ENCODE measurements at regions not wholly inside any gene's neighbourhood (a gene's known extent, or its start where the extent isn't known, plus 50 kb on each side); places are given as distances from the start of the nearest gene placed in this dataset.

- TF ChIP-seq POLR2A (IDR thresholded peaks at IDR 0.05) (no peak), EP300 (IDR thresholded peaks at IDR 0.05; ENCODE audit: low read depth) (no peak), POLR2AphosphoS5 (IDR thresholded peaks at IDR 0.05) (no peak)
- TF ChIP-seq, protein P1, sequence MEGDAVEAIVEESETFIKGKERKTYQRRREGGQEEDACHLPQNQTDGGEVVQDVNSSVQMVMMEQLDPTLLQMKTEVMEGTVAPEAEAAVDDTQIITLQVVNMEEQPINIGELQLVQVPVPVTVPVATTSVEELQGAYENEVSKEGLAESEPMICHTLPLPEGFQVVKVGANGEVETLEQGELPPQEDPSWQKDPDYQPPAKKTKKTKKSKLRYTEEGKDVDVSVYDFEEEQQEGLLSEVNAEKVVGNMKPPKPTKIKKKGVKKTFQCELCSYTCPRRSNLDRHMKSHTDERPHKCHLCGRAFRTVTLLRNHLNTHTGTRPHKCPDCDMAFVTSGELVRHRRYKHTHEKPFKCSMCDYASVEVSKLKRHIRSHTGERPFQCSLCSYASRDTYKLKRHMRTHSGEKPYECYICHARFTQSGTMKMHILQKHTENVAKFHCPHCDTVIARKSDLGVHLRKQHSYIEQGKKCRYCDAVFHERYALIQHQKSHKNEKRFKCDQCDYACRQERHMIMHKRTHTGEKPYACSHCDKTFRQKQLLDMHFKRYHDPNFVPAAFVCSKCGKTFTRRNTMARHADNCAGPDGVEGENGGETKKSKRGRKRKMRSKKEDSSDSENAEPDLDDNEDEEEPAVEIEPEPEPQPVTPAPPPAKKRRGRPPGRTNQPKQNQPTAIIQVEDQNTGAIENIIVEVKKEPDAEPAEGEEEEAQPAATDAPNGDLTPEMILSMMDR (IDR thresholded peaks at IDR 0.05), result no peak
Measured at GRCh38 chr4:85177679-85178078, 211.2 kb upstream of the WDFY3 start.
